IMR-90 (cell line): ENCODE measurements at regions not wholly inside any gene's neighbourhood (a gene's known extent, or its start where the extent isn't known, plus 50 kb on each side); places are given as distances from the start of the nearest gene placed in this dataset.

Source experiments
- ATAC-seq: fragments of 200-7000 bp; cut with Tn5 transposase; 2 replicates; pipeline ENCODE4 v1.9.1; 2020; ENCODE audit warnings: low read depth, mild to moderate bottlenecking, moderate library complexity
- BruUV-seq: library from RNA; stranded (reverse); fragments of 400-500 nt; replicated peaks from 2 replicates; lab custom pipeline; 2021; lab: Mats Ljungman, UMichigan
- CTCF ChIA-PET: fragments of 300-600 bp; formaldehyde crosslinking; extraction: SDS; loops from one replicate; lab custom pipeline; 2021; ENCODE audit warnings: antibody characterized with exemption; lab: Yijun Ruan, JAX
- POLR2A ChIA-PET: fragments of 300-600 bp; sonication (Branson Sonifier 250); formaldehyde crosslinking; loops from one replicate; lab custom pipeline; 2022; ENCODE audit warnings: antibody characterized with exemption; ENCODE audit not compliant: unreplicated experiment; lab: Charles Lee
- DNase-seq: peaks from one replicate; pipeline ENCODE4 v3.0.0; 2013
- H2AFZ ChIP-seq: replicated peaks from 2 replicates; pipeline ENCODE3; 2013; ENCODE audit warnings: low read length, mild to moderate bottlenecking; ENCODE audit not compliant: poor library complexity
- H2AK5ac ChIP-seq: 2 replicates; pipeline ENCODE4 v1.6.1; 2013; ENCODE audit warnings: low read depth, low read length, inconsistent platforms
- H2AK9ac ChIP-seq: replicated peaks from 2 replicates; pipeline ENCODE3; 2013; ENCODE audit warnings: mild to moderate bottlenecking, low read depth, low read length, moderate library complexity; ENCODE audit not compliant: poor library complexity
- H2BK120ac ChIP-seq: 2 replicates; pipeline ENCODE4 v1.6.1; 2013; ENCODE audit warnings: low read depth, low read length, inconsistent platforms
- H2BK15ac ChIP-seq: 3 replicates; pipeline ENCODE4 v1.6.1; 2013; ENCODE audit warnings: low read depth, low read length, inconsistent platforms
- H2BK20ac ChIP-seq: 2 replicates; pipeline ENCODE4 v1.6.1; 2013; ENCODE audit warnings: low read depth, mild to moderate bottlenecking, inconsistent platforms, low read length, moderate library complexity
- H2BK5ac ChIP-seq: 2 replicates; pipeline ENCODE4 v1.6.1; 2013; ENCODE audit warnings: mild to moderate bottlenecking, low read depth, low read length, inconsistent platforms; ENCODE audit not compliant: poor library complexity, severe bottlenecking
- H3K14ac ChIP-seq: replicated peaks from 2 replicates; pipeline ENCODE4 v1.6.1; 2013; ENCODE audit warnings: low read depth, low read length, inconsistent platforms
- H3K18ac ChIP-seq: 2 replicates; pipeline ENCODE4 v1.6.1; 2013; ENCODE audit warnings: low read depth, low read length, control low read depth
- H3K23ac ChIP-seq: 2 replicates; pipeline ENCODE4 v1.6.1; 2013; ENCODE audit warnings: low read depth, low read length, inconsistent platforms
- H3K27ac ChIP-seq: 2 replicates; pipeline ENCODE4 v1.5.1; 2013; ENCODE audit warnings: mild to moderate bottlenecking, control low read depth, low read length; ENCODE audit not compliant: insufficient read depth
- H3K27me3 ChIP-seq: 2 replicates; pipeline ENCODE4 v1.6.1; 2013; ENCODE audit warnings: low read length; ENCODE audit not compliant: control insufficient read depth, insufficient read depth
- H3K36me3 ChIP-seq: 2 replicates; pipeline ENCODE4 v1.6.1; 2013; ENCODE audit warnings: low read length, mixed read lengths; ENCODE audit not compliant: control insufficient read depth, insufficient read depth
- H3K4ac ChIP-seq: 2 replicates; pipeline ENCODE4 v1.6.1; 2013; ENCODE audit warnings: low read depth, low read length, inconsistent platforms
- H3K4me1 ChIP-seq: 2 replicates; pipeline ENCODE4 v1.6.1; 2013; ENCODE audit warnings: low read length, mixed read lengths; ENCODE audit not compliant: control insufficient read depth, insufficient read depth
- H3K4me2 ChIP-seq: 2 replicates; pipeline ENCODE4 v1.6.1; 2013; ENCODE audit warnings: low read depth, mild to moderate bottlenecking, control low read depth, low read length, moderate library complexity
- H3K4me3 ChIP-seq: 2 replicates; pipeline ENCODE4 v1.5.1; 2013; ENCODE audit warnings: low read depth, mild to moderate bottlenecking, control low read depth, low read length, moderate library complexity; ENCODE audit not compliant: insufficient read depth
- H3K56ac ChIP-seq: 2 replicates; pipeline ENCODE4 v1.6.1; 2013; ENCODE audit warnings: low read length, inconsistent platforms; ENCODE audit not compliant: insufficient read depth; ENCODE audit errors: extremely low read depth
- H3K79me1 ChIP-seq, 2 experiments: 2 replicates each; pipeline ENCODE4 v1.6.1; 2013; ENCODE audit warnings: low read length in 2 of 2, inconsistent platforms in 1 of 2, low read depth in 1 of 2
- H3K9ac ChIP-seq: 2 replicates; pipeline ENCODE4 v1.6.1; 2013; ENCODE audit warnings: low read depth, low read length, control low read depth
- H3K9me1 ChIP-seq: 2 replicates; pipeline ENCODE4 v1.6.1; 2013; ENCODE audit warnings: low read length, inconsistent platforms; ENCODE audit not compliant: insufficient read depth
- H3K9me3 ChIP-seq: 2 replicates; pipeline ENCODE4 v1.6.1; 2013; ENCODE audit warnings: low read length; ENCODE audit not compliant: control insufficient read depth, insufficient read depth
- H4K20me1 ChIP-seq: 2 replicates; pipeline ENCODE4 v1.6.1; 2013; ENCODE audit warnings: low read length, inconsistent platforms; ENCODE audit not compliant: insufficient read depth
- H4K5ac ChIP-seq: 2 replicates; pipeline ENCODE4 v1.6.1; 2013; ENCODE audit warnings: mild to moderate bottlenecking, low read depth, low read length, control low read depth
- H4K8ac ChIP-seq, 2 experiments: 2 replicates each; pipeline ENCODE4 v1.6.1; 2013; ENCODE audit warnings: low read depth in 2 of 2, low read length in 2 of 2, control low read depth in 1 of 2, inconsistent platforms in 1 of 2
- H4K91ac ChIP-seq: 2 replicates; pipeline ENCODE4 v1.6.1; 2013; ENCODE audit warnings: low read depth, low read length, inconsistent platforms; ENCODE audit not compliant: insufficient read depth
- CEBPB ChIP-seq: IDR thresholded peaks from 2 replicates; pipeline ENCODE4 v1.6.1; 2012; ENCODE audit warnings: low read depth, low read length, improper control_type of control experiment
- CHD1 ChIP-seq: IDR thresholded peaks from 2 replicates; pipeline ENCODE4 v1.6.1; 2012; ENCODE audit warnings: low read depth, low read length, improper control_type of control experiment
- FOS ChIP-seq: fragments of 150-350 bp; IDR thresholded peaks from 2 replicates; pipeline ENCODE4 v1.6.1; 2016; ENCODE audit warnings: low read depth, low read length
- MXI1 ChIP-seq: IDR thresholded peaks from 2 replicates; pipeline ENCODE4 v1.6.1; 2012; ENCODE audit warnings: low read depth, mild to moderate bottlenecking, low read length, moderate library complexity, borderline replicate concordance
- RAD21 ChIP-seq: IDR thresholded peaks from 2 replicates; pipeline ENCODE4 v1.6.1; 2012; ENCODE audit warnings: low read length, improper control_type of control experiment
- WGBS, 2 experiments: methylation state at CpG; one replicate each; pipeline versions ENCODE4 v1.1.5 to v1.1.7; 2013; ENCODE audit warnings: missing lambda C conversion rate in 2 of 2; ENCODE audit not compliant: insufficient read length in 1 of 2; ENCODE audit errors: extremely low coverage in 2 of 2; 5-methylcytosine and 5-hydroxymethylcytosine counted together
- dilution Hi-C: fragments of 300-500 bp; cut with HindIII; formaldehyde crosslinking; loops from one replicate; pipeline ENCODE4 v1.14.3; 2018; ENCODE audit warnings: low sequenced_read_pairs; ENCODE audit not compliant: unreplicated experiment
- in situ Hi-C: fragments of 300-500 bp; cut with MboI; formaldehyde crosslinking; loops from 3 replicates; pipeline ENCODE4 v1.14.3; 2019; ENCODE audit warnings: low sequenced_read_pairs, inconsistent platforms, mixed read lengths
- intact Hi-C: fragments of 100-400 bp; cut with micrococcal nuclease; formaldehyde crosslinking; loops from 2 replicates; pipeline ENCODE4 v1.10.0; 2022

DNA sequence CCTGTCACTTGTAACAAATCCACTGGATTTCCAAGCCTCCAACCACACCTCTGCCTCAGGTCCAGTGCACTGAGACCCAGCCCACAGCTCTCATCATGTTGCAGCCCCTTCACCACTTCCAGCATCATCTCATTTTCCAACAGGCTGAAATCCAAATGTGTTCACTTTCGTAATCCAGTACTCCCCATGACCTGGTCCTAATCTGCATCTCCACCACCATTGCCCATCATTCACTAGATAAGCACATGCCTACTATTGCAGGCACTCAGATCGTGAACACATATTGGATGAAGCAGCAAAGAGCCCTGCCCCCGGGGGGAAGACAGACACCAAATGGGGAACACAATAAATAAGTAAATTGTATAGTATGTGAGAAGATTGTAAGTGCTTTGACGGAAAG is 76.1 kb upstream of the INSIG1 start:
- in situ Hi-C loops: no loop called here

More for the DNA sequence above, 76.1 kb upstream of the INSIG1 start:
- Histone ChIP-seq H4K5ac (no peak overlapping the region), H3K4me2 (no peak overlapping the region), H4K20me1 (no peaks in the 10 kb centered on the region), H2AFZ (no peak overlapping the region), H3K18ac (no peak overlapping the region), H3K4me1 (peaks cover 3% of the 10 kb centered on the region; the same call in 1 of the 2 replicates), H2BK15ac (no peak overlapping the region), H4K8ac (no peak overlapping the region), H2BK5ac (no peak overlapping the region), H3K23ac (no peak overlapping the region), H3K27ac (no peak overlapping the region), H3K27me3 (peaks cover 2% of the 10 kb centered on the region; the same call in 1 of the 2 replicates), H2AK9ac (no peak overlapping the region), H3K14ac (no peak overlapping the region), H3K9me3 (no peaks in the 10 kb centered on the region), H2BK20ac (no peak overlapping the region), H3K56ac (no peak overlapping the region), H2AK5ac (no peak overlapping the region), H3K4me3 (no peak overlapping the region), H3K9ac (no peak overlapping the region), H3K36me3 (no peaks in the 10 kb centered on the region), H3K4ac (no peak overlapping the region), H3K79me1 (no peaks in the 10 kb centered on the region), H4K91ac (no peak overlapping the region), H2BK120ac (no peak overlapping the region), H3K9me1 (peaks cover 4% of the 10 kb centered on the region; the same call in 1 of the 2 replicates)
- TF ChIP-seq MXI1 (no peak), FOS (no peak), RAD21 (no peak), CEBPB (no peak), CHD1 (no peak)
- WGBS, 2 experiments: 100% methylated on average over 1 of the region's 4 CpGs; no CpG with 5 or more reads in 1 of the 2 experiments
- ChIA-PET CTCF (no interaction called here), POLR2A (no interaction called here)
- intact Hi-C loops: no loop called here
- dilution Hi-C loops: no loop called here
- ATAC-seq: no peak
- BruUV-seq: no TSS peak
- DNase-seq: no peak
